GM21390 (cell line): ENCODE measurements at regions not wholly inside any gene's neighbourhood (a gene's known extent, or its start where the extent isn't known, plus 50 kb on each side); places are given as distances from the start of the nearest gene placed in this dataset.

Experiments
- ATAC-seq: cut with Tn5 transposase; IDR thresholded peaks from one replicate; pipeline ENCODE4 v1.9.1; 2021; ENCODE audit not compliant: unreplicated experiment

DNA sequence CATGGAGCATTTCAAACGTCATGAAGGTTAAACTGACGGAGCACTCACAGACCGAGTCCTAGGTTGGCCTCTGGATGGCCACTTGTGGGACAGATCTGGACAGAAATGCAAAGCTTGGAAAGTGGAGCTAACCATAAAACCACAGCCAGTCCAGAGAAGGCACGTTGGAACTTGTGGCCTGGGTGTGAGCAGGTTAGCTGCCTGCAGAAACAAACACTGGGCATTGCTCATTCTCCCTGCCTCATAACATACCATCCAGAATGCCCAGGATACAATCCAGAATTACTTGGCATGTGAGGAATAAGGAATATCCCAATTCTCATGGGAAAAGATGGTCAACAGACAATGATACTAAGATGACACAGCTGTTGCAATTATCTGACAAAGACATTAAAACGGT is 1005.0 kb downstream of the TBC1D22A start:
- ATAC-seq = no peak

DNA sequence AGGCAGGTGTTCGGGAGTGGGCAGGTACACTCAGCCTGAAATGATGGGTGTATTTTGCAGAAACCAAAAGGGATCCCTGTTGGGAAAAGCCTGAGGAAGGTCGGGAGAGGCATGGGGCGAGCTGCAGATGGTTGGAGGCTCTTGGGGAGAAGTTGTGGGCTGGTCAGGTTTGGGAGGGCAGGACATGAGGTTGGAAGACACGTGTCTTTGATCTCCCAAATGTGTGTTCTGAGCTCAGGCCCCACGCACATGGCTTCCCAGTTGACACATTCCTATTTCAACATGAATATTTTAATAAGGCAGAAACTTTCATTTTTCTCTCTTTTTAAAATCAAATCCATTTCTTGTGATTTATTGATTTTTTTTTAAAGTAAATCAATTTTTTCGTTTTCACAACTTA is 1003.3 kb downstream of the TBC1D22A start:
- no peak for ATAC-seq

DNA sequence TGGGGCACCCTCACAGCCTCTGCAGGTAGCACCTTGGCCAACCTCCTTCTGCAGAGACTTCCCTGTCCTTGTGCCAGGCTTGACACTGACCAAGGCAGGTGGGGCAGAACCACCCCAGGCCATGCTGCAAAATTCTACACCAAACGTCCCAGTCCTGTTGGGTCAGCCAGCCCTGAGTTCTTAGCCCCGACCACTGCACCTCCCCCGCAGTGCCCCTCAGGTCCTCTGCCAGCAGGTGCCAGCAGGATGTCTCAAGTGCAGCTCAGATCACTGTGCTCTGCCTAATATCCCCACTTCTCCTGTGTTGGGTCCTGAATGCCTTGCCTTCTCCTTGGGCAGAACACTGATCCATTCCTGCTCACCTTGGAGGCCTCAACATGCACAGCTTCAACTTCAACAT is 999.7 kb downstream of the TBC1D22A start:
- ATAC-seq = no peak

DNA sequence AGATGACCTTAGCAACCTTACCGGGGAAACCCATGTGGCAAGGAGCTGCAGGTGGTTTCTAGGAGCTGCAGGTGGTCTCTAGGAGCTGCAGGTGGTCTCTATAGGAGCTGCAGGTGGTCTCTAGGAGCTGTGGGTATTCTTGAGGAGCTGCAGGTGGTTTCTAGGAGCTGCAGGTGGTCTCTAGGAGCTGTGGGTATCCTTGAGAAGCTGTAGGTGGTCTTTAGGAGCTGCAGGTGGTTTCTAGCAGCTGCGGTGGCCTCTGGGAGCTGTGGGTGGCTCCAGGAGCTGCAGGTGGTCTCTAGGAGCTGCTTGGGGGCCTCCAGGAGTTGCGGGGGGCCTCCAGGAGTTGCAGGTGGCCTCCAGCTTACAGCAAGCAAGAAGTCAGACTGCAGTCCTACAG is 997.5 kb downstream of the TBC1D22A start:
- ATAC-seq = no peak

DNA sequence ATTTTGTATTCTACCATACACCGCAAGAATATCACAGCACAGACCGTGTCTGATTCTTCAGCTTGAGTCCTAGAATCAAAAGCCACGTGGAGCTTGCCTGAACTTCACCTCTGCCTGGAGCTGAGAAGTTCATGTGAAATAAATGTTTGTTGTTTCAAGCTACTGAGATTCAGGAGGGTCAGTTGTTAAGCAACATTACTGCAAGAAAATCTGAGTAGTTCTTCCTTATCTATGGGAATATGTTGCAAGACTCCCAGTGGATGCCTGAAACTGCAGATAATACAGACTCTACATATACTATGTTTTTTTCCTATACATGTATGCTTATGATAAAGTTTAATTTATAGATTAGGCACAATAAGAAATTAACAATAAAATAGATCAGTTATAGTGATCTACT is 995.3 kb downstream of the TBC1D22A start:
- no peak for ATAC-seq

DNA sequence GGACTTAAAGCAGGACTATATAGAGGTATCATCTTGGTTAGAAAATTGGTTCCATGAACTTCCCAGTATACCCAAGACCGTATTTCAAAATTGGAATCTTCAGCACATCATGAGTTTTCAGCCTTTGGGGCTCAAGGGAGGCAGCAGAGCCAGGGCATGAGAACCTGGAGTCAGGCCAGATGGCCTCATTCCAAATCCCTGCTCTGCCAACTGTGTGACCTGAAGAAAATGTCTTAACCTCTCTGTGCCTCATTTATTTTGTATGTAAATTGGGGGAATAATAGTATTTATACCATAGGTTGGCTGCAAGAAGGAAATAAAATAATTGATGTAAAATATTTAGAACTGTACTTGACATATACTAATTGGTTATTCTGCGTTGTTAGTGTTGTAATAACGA is 987.6 kb downstream of the TBC1D22A start:
- no peak for ATAC-seq

DNA sequence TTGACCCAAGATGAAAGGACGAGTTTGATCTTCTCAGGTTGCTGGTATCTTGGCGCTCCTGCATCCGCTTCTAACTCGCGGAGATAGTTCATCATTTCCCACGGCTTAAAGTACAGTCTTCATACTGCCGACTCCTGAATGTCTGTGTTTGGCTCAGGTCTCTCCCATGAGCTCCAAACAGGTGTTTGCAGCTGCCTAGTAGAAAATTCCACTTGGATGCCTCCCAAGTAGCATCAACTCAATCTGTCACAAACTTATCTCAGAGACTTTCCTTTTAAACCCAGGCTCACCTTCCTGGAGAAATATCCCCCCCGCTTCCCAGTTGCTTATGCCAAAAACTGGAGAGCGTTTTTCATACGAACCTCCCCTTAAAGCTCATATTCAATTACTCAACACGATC is 986.5 kb downstream of the TBC1D22A start:
- no peak for ATAC-seq

DNA sequence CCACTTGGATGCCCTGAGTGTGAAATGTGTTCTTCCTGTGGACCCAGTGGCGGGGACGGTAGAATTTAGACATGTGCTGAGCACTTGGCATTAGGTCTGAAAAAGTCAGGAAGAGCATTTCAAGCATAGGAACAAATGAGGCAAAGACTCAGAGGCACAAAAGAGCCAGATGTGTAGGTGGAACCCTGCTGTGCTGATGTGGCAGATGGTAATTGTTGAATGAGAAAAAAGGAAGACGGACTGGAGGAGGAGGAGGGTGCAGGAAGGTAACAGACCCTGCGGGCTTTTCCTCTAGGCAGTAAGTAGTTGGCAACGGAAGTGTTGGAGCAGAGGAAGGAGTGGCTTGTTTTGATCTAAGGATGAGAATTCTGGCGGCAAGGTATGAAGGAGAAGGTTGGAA is 985.8 kb downstream of the TBC1D22A start:
- ATAC-seq = no peak

DNA sequence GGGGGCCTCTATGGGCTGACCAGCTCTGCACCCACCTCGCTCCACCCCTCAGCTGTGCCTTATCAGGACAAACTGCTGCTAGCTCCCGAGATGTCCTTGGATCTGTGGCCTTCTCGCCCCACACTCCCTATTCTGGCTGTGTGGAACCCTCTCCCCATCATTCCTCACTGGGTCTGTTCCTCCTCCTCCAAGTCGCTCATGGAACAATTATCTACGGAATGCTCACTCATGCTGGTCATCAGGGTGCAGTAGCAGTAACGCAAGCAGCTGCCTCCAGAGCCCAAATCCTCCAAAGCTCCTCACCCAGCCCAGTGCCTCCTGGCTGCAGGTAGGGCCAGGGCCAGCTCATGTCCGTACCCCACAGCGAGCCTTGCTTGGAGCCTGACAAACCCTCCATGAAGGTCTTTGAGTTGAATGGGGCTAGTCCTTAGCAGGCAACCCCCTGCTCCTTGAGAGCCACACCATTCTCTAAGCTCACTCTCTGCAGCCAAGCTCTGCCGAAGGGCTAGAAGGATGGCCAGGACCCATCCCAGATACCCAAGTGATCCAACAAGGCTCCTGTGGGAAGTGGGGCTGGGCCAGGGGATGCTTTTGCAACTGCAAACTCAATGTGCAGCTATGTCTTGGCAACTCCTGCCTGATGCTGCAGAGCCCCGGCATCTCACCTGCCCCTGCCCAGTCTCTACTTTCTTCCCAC is 977.8 kb downstream of the TBC1D22A start:
- ATAC-seq = no peak

DNA sequence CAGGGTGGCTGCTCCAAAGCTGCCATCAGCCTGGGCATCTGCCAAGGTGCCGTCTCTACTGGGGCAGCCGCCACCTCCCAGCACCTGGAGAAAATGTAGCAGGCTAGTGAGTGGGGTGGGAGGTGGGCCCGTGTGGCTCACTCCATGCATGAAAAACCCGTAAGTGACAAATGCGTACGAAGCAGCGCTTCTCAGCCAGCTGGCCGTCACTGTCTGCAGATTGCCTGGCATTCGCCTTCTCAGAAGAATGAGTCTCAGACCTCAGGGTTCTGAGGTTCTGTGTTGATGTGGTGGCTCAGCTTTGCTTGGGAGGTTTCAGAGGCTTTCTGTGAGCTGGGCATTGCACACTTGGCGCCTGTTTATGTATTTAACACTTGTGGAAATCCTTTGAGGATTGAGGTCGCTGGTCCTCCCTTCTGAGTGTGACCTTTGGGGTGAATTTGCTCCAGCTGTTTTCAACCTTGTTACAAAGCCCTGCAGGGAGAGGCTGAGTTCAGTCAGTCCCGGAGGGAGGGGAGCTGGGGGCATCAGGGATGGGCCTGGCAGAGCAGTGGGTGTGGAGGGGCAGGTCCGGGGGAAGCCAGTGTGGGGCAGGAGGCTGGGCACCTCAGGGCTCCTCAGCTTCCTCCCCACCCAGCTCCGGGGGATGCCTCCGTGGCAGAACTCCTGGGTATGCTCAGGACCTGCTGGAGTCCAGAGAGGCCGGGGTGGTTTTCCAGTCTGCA is 977.0 kb downstream of the TBC1D22A start:
- no peak for ATAC-seq

DNA sequence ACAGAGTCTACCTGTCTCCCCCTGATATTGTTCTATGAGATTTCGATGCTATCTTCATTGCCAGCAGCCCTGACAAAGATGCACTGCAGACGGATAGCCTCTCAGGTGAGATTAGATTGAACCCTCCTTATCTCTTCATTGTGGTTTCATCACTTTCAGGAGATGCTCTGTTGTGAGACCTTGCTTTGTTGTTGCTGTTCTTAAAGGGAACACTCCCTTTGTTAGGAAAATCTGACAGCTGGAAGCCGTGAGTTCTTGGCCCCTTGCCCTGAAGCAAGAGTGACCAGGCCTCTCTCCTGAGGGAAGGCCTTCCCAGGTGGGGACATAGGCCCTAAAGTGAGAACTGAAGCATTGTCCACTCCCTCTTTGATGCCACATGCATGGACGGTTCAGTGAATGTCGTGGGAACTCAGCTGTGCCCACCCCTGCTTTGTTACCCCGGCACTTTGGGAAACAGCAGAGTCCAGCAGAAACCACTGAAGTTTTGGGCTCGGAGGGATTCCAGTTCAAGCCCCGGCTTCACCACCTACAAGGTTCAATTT is 976.1 kb downstream of the TBC1D22A start:
- ATAC-seq = no peak

DNA sequence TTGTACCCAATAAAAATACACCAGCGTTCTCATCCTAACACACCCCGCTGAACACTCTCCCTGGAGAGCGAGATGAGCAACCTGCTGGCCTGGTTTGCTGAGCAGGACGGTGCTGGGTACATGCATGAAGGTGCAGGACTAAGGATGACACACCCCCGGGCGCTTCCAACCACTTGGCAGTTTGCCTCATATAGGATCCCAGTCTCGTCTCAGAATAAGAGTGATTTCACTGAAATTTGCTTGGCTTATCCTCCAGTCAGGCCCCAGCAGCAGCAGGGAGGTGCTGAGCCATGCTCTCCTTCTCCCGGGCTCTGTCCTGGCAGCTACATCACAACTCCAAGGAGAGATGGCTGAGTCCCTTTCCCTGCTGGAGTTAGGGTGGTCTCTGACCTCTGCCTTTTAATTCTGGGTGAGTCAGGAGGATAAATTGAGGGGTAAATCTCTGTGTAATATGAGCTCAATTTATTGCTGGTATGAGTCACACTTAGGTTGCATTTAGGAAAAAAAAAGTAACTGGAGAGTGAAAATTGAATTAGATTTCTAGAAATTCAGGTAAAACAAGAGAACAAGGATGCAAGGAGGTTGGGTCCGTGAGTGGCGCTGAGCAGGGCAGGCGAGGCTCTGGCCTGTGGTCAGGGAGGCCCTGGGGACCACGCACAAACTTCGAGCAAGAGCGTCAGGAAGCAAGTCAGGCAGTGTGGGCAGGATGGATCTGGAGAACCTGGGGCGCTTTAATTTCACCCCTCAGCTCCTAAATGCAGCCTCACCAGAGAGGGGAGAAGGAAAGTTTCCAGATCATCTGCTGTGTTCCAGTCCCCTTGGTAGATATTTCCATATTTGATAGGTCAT is 974.0 kb downstream of the TBC1D22A start:
- ATAC-seq = no peak

DNA sequence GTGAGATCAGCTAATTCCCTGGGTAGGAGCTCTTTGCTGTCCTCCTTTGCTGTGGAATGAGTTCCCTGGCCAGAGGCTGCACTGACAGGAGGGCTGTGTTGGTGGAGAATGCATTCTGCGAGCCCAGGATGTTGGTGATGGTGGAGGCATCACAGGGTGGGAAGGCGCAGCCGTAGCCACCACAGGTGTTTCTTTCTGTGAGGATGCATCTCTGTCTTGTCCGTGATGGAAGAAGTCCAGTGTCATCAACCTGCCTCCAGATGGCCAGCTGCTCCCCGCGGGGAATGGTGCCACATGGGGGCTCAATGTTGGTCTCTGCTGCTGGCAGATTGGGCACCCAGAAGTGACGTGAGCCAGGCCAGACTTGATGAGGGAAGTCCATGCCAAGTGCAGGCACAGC is 972.1 kb downstream of the TBC1D22A start:
- ATAC-seq = no peak

DNA sequence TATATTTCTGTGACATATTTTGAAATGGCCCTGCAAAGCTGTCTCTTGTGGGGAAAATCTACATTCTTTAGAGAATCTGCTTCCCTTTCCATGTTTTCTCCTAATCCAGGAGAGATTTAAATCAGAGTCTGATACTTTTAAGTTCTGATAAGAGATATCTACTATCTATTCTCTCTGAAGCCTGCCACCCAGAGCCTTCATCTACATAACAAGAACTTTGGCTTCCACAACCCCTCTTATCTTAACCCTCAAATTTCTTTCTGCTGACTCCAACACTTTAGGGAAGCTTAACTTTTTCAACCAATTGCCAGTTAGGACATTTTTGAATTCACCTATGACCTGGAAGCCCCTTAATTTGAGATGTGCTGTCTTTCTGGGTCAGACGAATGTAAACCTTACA is 965.2 kb downstream of the TBC1D22A start:
- ATAC-seq = no peak

DNA sequence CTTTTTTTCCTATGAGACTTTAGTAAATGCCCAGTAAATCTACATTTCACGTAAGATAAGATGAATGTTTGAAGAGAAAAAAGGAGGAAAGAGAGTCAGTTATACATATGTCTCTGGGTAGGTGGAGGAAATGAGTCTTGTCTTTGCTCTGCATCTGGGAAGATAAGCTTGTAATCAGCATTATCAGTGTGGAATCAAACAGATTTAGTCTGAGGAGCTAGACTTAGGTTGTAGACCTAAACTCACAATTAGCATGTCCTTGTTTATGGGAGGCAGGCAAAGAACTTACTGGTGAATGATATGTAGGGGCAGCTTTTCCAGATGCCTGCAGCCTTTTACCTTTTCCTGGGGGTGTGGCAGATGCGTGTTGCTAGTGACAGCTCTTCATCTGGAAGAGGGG is 962.3 kb downstream of the TBC1D22A start:
- ATAC-seq = no peak

DNA sequence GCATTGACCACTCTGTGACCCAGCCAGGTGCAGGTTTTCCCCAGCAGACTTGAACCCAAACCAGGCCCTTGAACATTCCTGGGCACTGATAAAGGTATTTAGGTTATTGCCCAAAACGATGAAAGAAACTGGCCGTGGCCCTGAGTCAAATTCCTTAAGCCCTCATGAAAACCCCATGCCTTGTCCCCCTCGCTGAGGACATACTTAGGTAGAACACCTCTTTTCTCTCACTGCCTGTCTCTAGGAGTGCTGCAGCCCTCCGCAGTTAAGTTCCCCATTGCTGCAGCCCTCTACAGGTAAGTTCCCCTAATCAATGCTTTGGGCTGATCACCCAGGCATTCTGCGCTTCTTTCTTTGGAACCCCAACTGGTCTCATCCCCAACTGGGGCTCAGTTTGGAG is 961.6 kb downstream of the TBC1D22A start:
- no peak for ATAC-seq

DNA sequence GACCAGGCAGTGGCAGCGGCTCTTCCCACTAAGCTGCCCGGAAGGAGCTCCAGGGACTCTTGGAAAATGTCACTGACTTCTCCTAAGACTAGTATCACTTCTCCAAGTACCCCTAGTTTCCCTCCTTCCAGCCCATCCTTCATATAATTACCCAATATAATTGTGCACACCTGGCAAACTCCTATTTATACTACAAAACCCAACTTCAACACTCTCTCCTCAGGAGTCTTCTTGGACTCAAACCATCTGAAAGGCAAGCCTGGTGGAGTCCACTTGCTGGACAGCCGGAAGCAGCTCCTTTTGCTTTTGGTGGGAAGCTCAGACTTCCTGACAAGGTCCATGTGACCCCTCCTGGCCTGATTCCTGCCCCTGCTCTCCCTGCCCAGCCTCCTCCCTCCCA is 955.9 kb downstream of the TBC1D22A start:
- ATAC-seq = no peak

DNA sequence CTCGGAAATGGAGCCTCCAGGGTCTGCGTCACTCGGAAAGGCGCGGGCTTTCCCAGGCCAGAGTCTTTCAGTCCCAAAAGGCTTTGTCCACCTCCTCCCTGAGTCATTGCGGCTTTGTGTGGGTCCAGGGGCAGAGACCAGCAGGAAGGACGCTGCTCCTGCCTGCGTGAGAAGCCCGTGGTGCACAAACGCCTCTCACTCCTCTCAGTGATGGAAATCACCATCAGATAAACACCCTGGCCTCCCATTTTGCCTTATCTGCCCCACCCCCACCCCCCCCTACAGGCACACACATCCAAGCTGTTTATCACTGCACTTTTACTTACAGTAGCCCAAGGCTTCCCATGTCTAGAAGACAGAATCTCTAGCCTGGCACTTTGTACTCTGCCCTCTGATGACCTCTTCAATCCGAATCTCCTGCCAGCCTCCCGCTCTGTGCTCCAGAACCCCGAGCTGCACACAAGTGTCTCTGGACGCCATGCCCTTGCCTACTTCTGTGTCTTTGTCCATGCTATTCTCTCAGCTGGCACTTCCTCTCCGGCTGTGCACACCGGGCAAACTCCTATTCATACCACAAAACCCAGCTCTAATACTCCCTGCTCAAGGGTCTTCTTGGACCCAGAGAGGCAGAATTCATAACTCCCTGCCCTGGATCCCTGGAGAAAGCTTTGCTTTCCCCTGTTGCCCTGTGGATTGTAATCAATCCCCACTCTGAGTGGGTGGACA is 954.6 kb downstream of the TBC1D22A start:
- ATAC-seq = no peak

DNA sequence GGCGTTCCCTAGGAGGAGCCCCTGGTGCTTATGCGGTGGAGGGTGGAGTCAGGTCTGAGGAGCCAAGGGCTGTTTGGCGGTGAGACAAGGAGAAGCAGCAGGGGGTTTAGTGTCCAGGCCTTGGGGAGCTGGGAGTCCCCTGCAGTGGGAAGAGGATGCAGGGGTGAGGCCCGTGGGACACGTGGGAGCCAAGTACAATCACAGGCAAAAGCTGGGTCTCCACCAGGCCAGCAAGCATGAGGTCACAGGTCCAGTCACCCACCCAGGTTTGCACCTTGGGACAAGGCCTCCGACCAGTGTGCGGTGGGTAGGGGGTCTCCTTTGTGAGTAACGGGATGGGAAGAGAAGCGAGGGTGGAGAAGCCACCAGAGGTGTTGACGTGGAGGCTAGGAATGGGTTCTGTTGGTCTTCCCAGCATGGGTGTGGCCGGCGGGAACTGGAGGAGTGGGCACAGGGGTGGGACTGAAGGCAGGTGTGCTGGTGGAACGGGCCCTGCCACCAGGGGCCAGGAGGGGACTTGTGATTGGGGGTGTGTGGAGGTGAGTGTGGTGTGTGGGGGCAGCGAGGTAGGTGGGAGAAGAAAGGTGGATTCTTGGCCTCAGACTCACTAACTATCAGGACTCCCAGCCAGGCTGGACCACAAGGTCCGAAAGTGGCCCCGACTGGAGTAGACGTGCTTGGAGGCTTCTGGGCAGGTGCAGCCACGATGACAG is 953.6 kb downstream of the TBC1D22A start:
- ATAC-seq = no peak

DNA sequence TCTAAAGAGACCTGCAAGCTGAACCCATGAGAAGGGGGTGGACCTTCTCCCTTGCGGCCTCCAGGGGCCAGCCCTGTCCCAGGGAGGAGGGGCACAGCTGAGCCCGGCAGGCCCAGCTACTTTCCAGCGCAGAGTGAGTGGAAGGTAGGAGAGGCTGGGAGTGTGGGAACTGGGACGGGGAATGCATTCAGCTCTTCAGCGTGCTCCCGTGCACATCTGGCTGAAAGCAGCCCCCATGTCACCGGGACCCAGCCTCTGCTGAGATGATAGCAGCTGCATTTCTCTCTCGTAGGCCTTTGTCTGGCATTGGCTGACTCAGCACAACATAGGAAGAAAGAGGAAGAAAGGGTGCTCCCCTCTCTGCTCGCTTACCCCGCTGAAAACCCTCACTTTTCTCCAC is 951.5 kb downstream of the TBC1D22A start:
- no peak for ATAC-seq
